ENCODE measurements at regions not wholly inside any gene's neighbourhood (a gene's known extent, or its start where the extent isn't known, plus 50 kb on each side); places are given as distances from the start of the nearest gene placed in this dataset.
"Not testable (repeated sequence)": the region's sequence is repeated elsewhere in the genome, so short reads cannot be mapped to it uniquely, and the experiment has no call there.

GRCh38 chrX:31014474-31014873 lies 57.4 kb downstream of the FTHL17 start:
- H3K4me3 ChIP-seq (ENCODE audit: low read depth, low read length); H3K27me3 ChIP-seq (ENCODE audit: control insufficient read depth, insufficient read depth, low read length); DNase-seq (ENCODE audit: low read depth); H3K36me3 ChIP-seq (ENCODE audit: control insufficient read depth, insufficient read depth, low read length); FAIRE-seq: not testable (repeated sequence)

GRCh38 chrX:31012509-31013025 lies 59.3 kb downstream of the FTHL17 start:
- H3K27me3 ChIP-seq (ENCODE audit: control insufficient read depth, insufficient read depth, low read length), result no peaks in the 10 kb centered on the region
- TF ChIP-seq CTCF (IDR thresholded peaks at IDR 0.05; ENCODE audit: insufficient read depth, low read length, severe bottlenecking), result no peak
- no peaks in the 10 kb centered on the region for H3K36me3 ChIP-seq (ENCODE audit: control insufficient read depth, insufficient read depth, low read length)
- no peak for FAIRE-seq
- no peak for DNase-seq (ENCODE audit: low read depth)
- H3K4me3 ChIP-seq (ENCODE audit: low read depth, low read length), result no peak overlapping the region

- FAIRE-seq, result no peak
- H3K27me3 ChIP-seq (ENCODE audit: control insufficient read depth, insufficient read depth, low read length), result no peaks in the 10 kb centered on the region
- no peak for TF ChIP-seq CTCF (IDR thresholded peaks at IDR 0.05; ENCODE audit: insufficient read depth, low read length, severe bottlenecking)
Measured at GRCh38 chrX:31007321-31007720, 64.5 kb downstream of the FTHL17 start.

GRCh38 chrX:31006027-31006426 lies 65.8 kb downstream of the FTHL17 start:
- TF ChIP-seq CTCF (IDR thresholded peaks at IDR 0.05; ENCODE audit: insufficient read depth, low read length, severe bottlenecking), result no peak
- no peak overlapping the region for H3K4me3 ChIP-seq (ENCODE audit: low read depth, low read length)
- H3K27me3 ChIP-seq (ENCODE audit: control insufficient read depth, insufficient read depth, low read length), result no peaks in the 10 kb centered on the region
- no peak for DNase-seq (ENCODE audit: low read depth)
- no peak for FAIRE-seq
- H3K36me3 ChIP-seq (ENCODE audit: control insufficient read depth, insufficient read depth, low read length), result no peaks in the 10 kb centered on the region

More at GRCh38 chrX:31007321-31007720, 64.5 kb downstream of the FTHL17 start:
- Histone ChIP-seq H3K4me3 (ENCODE audit: low read depth, low read length) (no peak overlapping the region), H3K36me3 (ENCODE audit: control insufficient read depth, insufficient read depth, low read length) (no peaks in the 10 kb centered on the region)
- no peak for DNase-seq (ENCODE audit: low read depth)

GRCh38 chrX:30997411-30997810 lies 74.4 kb downstream of the FTHL17 start:
- Histone ChIP-seq H3K4me3 (ENCODE audit: low read depth, low read length) (no peak overlapping the region), H3K27me3 (ENCODE audit: control insufficient read depth, insufficient read depth, low read length) (no peaks in the 10 kb centered on the region), H3K36me3 (ENCODE audit: control insufficient read depth, insufficient read depth, low read length) (no peaks in the 10 kb centered on the region)
- DNase-seq (ENCODE audit: low read depth), result no peak
- no peak for FAIRE-seq
- TF ChIP-seq CTCF (IDR thresholded peaks at IDR 0.05; ENCODE audit: insufficient read depth, low read length, severe bottlenecking), result no peak

GRCh38 chrX:30995705-30996104 lies 76.1 kb downstream of the FTHL17 start:
- FAIRE-seq (no peak), DNase-seq (ENCODE audit: low read depth) (no peak)
- no peak for TF ChIP-seq CTCF (IDR thresholded peaks at IDR 0.05; ENCODE audit: insufficient read depth, low read length, severe bottlenecking)
- H3K27me3 ChIP-seq (ENCODE audit: control insufficient read depth, insufficient read depth, low read length), result no peaks in the 10 kb centered on the region
- no peaks in the 10 kb centered on the region for H3K36me3 ChIP-seq (ENCODE audit: control insufficient read depth, insufficient read depth, low read length)
- H3K4me3 ChIP-seq (ENCODE audit: low read depth, low read length), result no peak overlapping the region
